Bronchial epithelial cell (primary cell): ENCODE measurements at regions not wholly inside any gene's neighbourhood (a gene's known extent, or its start where the extent isn't known, plus 50 kb on each side); places are given as distances from the start of the nearest gene placed in this dataset.

Experiments
- DNase-seq: peaks from one replicate; pipeline ENCODE4 v3.0.0-alpha.2; 2010; ENCODE audit warnings: low read depth
- FAIRE-seq: peaks from 2 replicates; lab custom pipeline; 2011; peaks lifted over from hg19 to GRCh38; lab: Jason Lieb, UNC
- H3K27me3 ChIP-seq: 2 replicates; pipeline ENCODE4 v1.5.1; 2011; ENCODE audit warnings: low read length; ENCODE audit not compliant: control insufficient read depth, insufficient read depth
- H3K36me3 ChIP-seq: 2 replicates; pipeline ENCODE4 v1.5.1; 2011; ENCODE audit warnings: low read length; ENCODE audit not compliant: control insufficient read depth, insufficient read depth
- H3K4me3 ChIP-seq: 2 replicates; pipeline ENCODE4 v1.5.1; 2011; ENCODE audit warnings: mild to moderate bottlenecking, low read depth, low read length, control low read depth
- CTCF ChIP-seq: IDR thresholded peaks from 2 replicates; pipeline ENCODE4 v1.5.1; 2011; ENCODE audit warnings: mild to moderate bottlenecking, moderate library complexity, low read length, control low read depth, inconsistent platforms; ENCODE audit not compliant: insufficient read depth, severe bottlenecking

- DNase-seq = no peak
- H3K4me3 ChIP-seq = no peak overlapping the region
- H3K27me3 ChIP-seq = no peaks in the 10 kb centered on the region
- no peak for TF ChIP-seq CTCF
- H3K36me3 ChIP-seq = no peaks in the 10 kb centered on the region
- FAIRE-seq = no peak
These were observed 50.8 kb upstream of the POFUT2 start for GRCh38 chr21:45338311-45339017.

DNA sequence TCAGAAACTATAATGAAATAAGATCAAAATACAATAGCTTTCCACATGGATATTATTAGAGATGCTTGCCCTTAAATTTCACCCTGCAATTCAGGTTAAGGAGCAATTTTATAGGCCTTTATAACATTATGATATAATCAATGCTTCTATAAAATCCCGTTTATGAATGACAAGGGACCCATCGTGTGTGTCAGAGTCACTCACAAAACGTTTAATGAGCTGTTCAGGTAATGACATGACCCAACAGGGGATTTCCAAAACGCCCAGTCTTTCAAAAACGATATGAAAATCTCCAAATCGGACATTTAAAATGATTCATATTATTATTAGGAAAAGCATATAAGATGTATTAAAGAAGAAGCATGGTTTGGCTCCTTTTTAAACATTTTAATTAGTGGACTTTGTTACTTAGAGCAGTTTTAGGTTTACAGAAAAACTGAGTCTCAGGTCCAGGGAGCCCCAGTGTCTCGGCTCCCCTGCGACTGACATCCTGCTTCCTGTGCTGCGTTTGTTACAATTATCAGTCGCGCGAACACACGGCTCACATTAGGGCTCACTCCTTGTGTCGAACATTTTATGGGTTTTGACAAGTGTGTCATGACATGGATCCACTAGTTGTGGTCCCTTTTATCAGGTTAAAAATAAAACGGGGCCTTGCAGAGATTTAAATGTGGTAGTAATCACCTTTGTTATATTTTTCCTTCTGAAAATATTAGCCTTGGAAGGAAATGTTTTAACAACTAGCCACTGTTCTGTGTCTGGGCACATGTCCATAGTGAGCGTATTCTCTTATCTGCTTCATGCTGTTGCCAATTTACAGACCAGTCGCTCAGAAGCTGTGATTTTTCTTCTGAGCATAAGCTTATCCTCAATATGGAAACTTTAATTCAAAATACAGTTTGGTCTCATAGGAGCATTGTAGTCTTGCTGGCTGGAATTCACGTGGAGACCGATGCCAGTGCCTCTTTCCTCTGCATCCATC is 52.0 kb upstream of the POFUT2 start:
- no peak overlapping the region for H3K4me3 ChIP-seq
- H3K27me3 ChIP-seq = peaks cover 3% of the 10 kb centered on the region
- FAIRE-seq (no peak), DNase-seq (no peak)
- TF ChIP-seq CTCF = no peak
- no peaks in the 10 kb centered on the region for H3K36me3 ChIP-seq

DNA sequence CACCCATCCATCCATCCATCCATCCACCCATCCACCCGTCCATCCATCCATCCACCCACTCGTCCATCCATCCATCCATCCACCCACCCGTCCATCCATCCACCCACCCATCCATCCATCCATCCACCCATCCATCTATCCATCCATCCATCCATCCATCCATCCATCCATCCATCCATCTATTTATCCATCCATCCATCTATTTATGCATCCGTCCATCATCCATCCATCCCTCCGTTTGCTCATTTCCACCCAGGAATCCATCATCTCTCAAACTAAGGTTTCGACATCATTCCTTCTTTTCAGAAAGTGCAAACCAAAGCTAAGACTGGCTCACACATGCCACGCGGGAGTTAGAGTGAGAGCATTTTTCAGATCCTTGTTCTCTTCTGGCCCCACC is 52.8 kb upstream of the POFUT2 start:
- FAIRE-seq = no peak
- Histone ChIP-seq H3K4me3 (no peak overlapping the region), H3K36me3 (no peaks in the 10 kb centered on the region), H3K27me3 (peaks cover 3% of the 10 kb centered on the region)
- TF ChIP-seq CTCF = no peak
- no peak for DNase-seq

DNA sequence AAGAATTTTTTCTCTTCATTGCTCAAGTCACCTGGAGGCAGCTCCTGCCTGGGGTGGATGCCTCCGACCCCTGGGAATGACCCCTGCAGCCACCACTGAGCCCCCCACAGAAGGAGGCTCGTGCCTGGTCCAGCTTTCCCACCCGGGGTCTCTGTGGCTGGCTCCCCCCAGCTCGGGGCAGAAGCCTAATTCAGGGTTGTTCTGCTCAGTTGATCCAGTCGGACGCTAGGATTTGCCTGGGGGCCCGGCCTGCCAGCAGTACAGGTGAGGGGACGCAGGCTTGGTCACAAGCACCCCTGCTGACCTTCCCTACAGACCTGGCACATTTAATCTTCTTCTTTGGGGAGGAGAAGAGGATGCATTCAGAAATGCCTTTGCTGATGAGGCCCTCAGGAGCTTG is 53.6 kb upstream of the POFUT2 start:
- FAIRE-seq (no peak), DNase-seq (no peak)
- no peaks in the 10 kb centered on the region for H3K36me3 ChIP-seq
- peaks cover 3% of the 10 kb centered on the region for H3K27me3 ChIP-seq
- no peak for TF ChIP-seq CTCF
- H3K4me3 ChIP-seq = no peak overlapping the region

- DNase-seq (peak; percentile 81), FAIRE-seq (no peak)
- H3K27me3 ChIP-seq = peaks cover 3% of the 10 kb centered on the region
- no peak overlapping the region for H3K4me3 ChIP-seq
- no peak for TF ChIP-seq CTCF
- H3K36me3 ChIP-seq = no peaks in the 10 kb centered on the region
These were observed 54.1 kb upstream of the POFUT2 start for GRCh38 chr21:45341779-45342178.
